HTR-8/SVneo (cell line): ENCODE measurements at regions not wholly inside any gene's neighbourhood (a gene's known extent, or its start where the extent isn't known, plus 50 kb on each side); places are given as distances from the start of the nearest gene placed in this dataset.
"Not testable (repeated sequence)": the region's sequence is repeated elsewhere in the genome, so short reads cannot be mapped to it uniquely, and the experiment has no call there.

Experiments
- DNase-seq: peaks from one replicate; pipeline ENCODE4 v3.0.0; 2011; ENCODE audit warnings: low spot score, mixed read lengths; ENCODE audit not compliant: insufficient read length
- FAIRE-seq: peaks from 2 replicates; lab custom pipeline; 2011; peaks lifted over from hg19 to GRCh38; lab: Jason Lieb, UNC

GRCh38 chr1:5769146-5769545, 223.1 kb downstream of the NPHP4 start:
- FAIRE-seq (no peak), DNase-seq (no peak)

GRCh38 chr1:5768014-5768413, 224.2 kb downstream of the NPHP4 start:
- no peak for FAIRE-seq

GRCh38 chr1:5766996-5767395, 225.2 kb downstream of the NPHP4 start:
- DNase-seq = not testable (repeated sequence)

More at GRCh38 chr1:5768014-5768413, 224.2 kb downstream of the NPHP4 start:
- no peak for DNase-seq

GRCh38 chr1:5765997-5766913, 226.0 kb downstream of the NPHP4 start:
- no peak for FAIRE-seq
- no peak for DNase-seq

More at GRCh38 chr1:5766996-5767395, 225.2 kb downstream of the NPHP4 start:
- FAIRE-seq = not testable (repeated sequence)

DNA sequence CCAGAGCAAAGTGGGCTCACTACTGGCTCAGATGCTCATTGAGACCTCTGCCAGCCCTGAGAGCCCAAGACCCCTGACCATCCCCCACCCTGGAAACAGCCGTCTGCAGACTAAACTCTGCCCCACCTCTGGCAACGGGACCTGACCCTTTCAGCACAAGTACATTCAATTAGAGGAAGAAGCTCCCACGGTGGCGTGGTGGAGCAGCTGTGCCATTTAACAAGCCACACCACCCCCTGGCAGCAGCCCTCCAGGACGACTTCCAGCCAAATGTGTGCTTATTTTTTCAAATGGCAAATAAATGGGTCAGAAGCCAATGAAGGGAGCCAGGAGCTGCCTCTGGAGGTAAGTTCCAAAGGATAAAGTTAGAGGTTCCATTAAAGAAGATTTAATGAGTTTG, 226.7 kb downstream of the NPHP4 start:
- FAIRE-seq = no peak
- no peak for DNase-seq

GRCh38 chr1:5764959-5765358, 227.3 kb downstream of the NPHP4 start:
- FAIRE-seq = no peak
- DNase-seq = no peak

DNA sequence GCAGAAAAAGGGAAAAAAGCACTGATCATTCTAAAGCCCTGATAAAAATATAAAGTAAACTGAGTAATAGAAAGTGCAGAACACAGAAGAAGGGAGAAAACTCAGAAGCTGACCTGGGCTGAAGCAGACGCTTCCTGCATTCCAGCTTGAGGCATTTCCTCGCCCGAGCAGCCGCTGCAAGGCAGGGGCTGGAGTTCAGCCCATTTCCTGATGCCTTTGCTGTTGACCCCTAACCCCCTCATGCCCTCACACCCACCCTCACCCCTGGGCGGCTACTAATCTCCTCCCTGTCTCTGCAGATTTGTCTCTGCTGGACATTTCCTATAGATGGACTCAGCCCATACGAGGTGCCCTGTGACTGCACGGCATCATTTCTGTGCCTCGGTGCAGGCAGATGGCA, 227.8 kb downstream of the NPHP4 start:
- DNase-seq (no peak), FAIRE-seq (no peak)

DNA sequence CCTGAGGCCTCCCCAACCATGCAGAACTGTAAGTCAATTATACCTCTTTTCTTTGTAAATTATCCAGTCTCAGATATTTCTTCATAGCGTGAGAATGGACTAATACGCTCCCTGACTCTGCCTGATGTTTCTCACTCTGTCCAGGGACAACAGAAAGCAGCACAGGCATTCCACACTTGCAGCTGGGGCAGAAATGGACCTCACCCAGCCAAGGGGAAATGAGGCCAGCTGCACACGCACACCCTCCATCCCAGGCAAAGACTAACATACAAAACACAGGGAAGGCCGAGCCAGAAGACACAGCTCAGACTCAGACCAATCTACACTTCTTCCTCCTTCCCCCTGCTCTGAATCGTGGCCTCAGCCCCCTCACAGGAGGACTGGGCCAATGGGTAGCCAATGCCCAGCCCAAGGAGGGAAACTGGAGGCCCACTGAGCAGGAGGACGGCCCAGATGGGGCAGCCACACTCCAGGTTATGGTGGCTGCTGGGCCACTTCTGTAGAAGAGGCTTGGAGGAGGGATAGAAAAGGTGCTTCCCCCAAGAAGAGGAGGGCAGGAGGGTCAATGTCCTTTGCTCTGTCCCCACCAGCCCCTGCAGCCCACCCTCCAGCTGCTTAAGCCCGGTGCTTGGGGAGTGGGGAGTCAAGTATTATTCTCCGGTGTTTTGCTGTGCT, 228.4 kb downstream of the NPHP4 start:
- DNase-seq (no peak), FAIRE-seq (no peak)

GRCh38 chr1:5758859-5759578, 233.2 kb downstream of the NPHP4 start:
- no peak for FAIRE-seq
- DNase-seq = no peak

GRCh38 chr1:5758000-5758858, 234.0 kb downstream of the NPHP4 start:
- no peak for DNase-seq
- no peak for FAIRE-seq

GRCh38 chr1:5757187-5757805, 234.9 kb downstream of the NPHP4 start:
- DNase-seq = no peak
- no peak for FAIRE-seq

- DNase-seq (no peak), FAIRE-seq (no peak)
These were observed 235.6 kb downstream of the NPHP4 start for GRCh38 chr1:5756434-5757186.

DNA sequence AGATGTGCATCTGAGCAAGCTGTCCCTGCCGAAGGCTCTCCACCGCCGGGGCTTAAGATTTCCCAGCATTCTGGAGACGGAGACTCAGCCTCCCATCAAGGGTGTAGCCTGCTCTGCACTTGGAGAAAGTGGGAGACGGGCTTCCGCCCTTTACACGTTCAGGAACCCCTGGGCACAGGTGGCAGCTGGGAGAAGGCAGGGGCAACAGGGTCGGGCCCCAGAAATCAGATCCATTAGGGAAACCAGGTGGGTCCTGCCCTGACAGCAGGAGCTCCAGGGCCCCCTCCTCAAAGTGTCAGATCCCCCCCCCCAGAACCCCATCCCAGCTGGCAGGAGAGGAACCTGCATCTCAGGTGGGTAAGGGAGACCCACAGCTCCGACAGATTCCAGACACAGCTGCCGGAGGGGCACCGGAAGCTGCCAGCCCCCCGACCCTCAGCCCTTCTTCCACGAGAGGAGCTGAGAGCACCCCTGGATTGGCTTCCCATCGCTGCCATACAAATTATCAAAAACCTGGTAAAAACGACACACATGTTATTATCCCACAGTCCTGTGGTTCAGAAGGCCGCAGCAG, 236.6 kb downstream of the NPHP4 start:
- DNase-seq = no peak
- FAIRE-seq = no peak

GRCh38 chr1:5754817-5755551, 237.2 kb downstream of the NPHP4 start:
- no peak for DNase-seq
- FAIRE-seq = no peak

- DNase-seq (no peak), FAIRE-seq (no peak)
These were observed 238.4 kb downstream of the NPHP4 start for GRCh38 chr1:5753549-5754421.

GRCh38 chr1:5752746-5753548, 239.3 kb downstream of the NPHP4 start:
- no peak for DNase-seq
- FAIRE-seq = no peak
